IPS DF 6.9 (cell line): ENCODE measurements at regions not wholly inside any gene's neighbourhood (a gene's known extent, or its start where the extent isn't known, plus 50 kb on each side); places are given as distances from the start of the nearest gene placed in this dataset.

Source experiments
- DNase-seq: peaks from one replicate; pipeline ENCODE4 v3.0.0-alpha.2; 2013; ENCODE audit warnings: low read depth, low spot score
- H3K27ac ChIP-seq: one replicate; pipeline ENCODE4 v1.5.1; 2013; ENCODE audit warnings: low read length, control low read depth
- H3K27me3 ChIP-seq: 2 replicates; pipeline ENCODE4 v1.6.1; 2013; ENCODE audit warnings: mild to moderate bottlenecking, low read length; ENCODE audit not compliant: control insufficient read depth, insufficient read depth
- H3K36me3 ChIP-seq: 2 replicates; pipeline ENCODE4 v1.6.1; 2013; ENCODE audit warnings: low read length; ENCODE audit not compliant: control insufficient read depth, insufficient read depth
- H3K4me1 ChIP-seq: 2 replicates; pipeline ENCODE4 v1.6.1; 2013; ENCODE audit warnings: low read length; ENCODE audit not compliant: control insufficient read depth, insufficient read depth
- H3K4me3 ChIP-seq: 2 replicates; pipeline ENCODE4 v1.5.1; 2013; ENCODE audit warnings: mild to moderate bottlenecking, low read length
- H3K9me3 ChIP-seq: 2 replicates; pipeline ENCODE4 v1.6.1; 2013; ENCODE audit warnings: low read length, inconsistent platforms; ENCODE audit not compliant: control insufficient read depth, insufficient read depth
- WGBS: extraction: QIAGEN DNeasy Blood & Tissue Kit; methylation state at CpG from one replicate; pipeline ENCODE4 v1.1.7; 2013; ENCODE audit warnings: mixed read lengths, missing lambda C conversion rate; ENCODE audit not compliant: insufficient read length, insufficient coverage; 5-methylcytosine and 5-hydroxymethylcytosine counted together

DNA sequence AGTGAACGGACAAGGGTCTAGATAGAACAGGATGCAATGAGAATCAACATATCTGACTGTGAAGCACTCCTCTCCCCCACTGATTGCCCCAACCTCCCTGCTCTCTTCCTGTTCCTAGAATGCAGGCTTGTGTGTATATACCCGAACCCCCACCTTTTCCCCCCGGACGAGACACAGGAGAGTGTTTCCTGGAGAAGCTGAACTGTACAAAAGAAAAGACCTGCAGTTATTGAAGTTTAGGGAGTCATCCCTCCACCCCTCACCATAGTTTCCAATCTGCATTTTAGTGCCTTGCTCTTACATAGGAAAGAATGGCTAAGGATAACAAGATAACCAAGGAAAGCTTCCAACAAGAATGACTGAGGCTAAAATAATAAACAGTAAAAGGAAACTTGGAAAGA, 55.5 kb upstream of the PDE10A start:
- no peaks in the 10 kb centered on the region; the same call in 1 of the 2 replicates for H3K4me1 ChIP-seq
- H3K27me3 ChIP-seq: no peaks in the 10 kb centered on the region
- H3K36me3 ChIP-seq: no peaks in the 10 kb centered on the region
- no peak for DNase-seq
- no CpG with 5 or more reads among the region's 4 CpGs for WGBS
- H3K4me3 ChIP-seq: no peak overlapping the region
- no peak overlapping the region for H3K27ac ChIP-seq
- H3K9me3 ChIP-seq: no peaks in the 10 kb centered on the region

DNA sequence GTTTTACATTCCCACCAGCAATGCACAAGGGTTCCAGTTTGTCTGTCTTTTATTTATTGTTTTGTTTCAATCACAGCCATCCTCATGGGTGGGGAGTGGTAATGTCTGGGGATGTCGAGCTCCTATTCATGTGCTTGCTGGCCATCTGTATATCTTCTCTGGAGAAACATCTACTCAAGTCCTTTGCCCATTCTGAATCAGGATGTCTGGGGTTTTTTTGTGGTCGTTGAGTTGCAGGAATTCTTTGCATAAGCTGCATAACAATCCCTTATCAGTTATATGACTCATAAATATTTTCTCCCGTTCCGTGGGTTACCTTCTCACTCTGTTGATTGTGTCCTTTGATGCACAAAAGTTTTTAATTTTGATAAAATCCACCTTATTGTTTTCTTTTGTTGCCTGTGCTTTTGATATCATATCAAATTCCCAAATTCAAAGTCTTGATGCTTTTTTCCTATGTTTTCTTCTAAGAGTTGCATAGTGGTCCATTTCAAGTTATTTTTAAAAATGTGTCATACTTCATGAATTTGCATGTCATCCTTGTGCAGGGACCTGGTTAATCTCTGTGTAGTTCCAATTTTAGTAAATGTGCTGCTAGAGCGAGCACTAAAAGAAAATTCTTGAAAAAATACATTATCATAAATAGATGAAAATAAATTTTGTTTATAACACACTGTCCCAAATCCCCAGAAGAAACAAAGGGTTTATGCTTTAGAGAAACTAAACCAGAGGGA, 54.9 kb upstream of the PDE10A start:
- Histone ChIP-seq H3K4me3 (no peak overlapping the region), H3K4me1 (no peaks in the 10 kb centered on the region; the same call in 1 of the 2 replicates), H3K9me3 (no peaks in the 10 kb centered on the region), H3K36me3 (no peaks in the 10 kb centered on the region), H3K27me3 (no peaks in the 10 kb centered on the region), H3K27ac (no peak overlapping the region)
- no peak for DNase-seq
- no CpG with 5 or more reads among the region's 5 CpGs for WGBS

DNA sequence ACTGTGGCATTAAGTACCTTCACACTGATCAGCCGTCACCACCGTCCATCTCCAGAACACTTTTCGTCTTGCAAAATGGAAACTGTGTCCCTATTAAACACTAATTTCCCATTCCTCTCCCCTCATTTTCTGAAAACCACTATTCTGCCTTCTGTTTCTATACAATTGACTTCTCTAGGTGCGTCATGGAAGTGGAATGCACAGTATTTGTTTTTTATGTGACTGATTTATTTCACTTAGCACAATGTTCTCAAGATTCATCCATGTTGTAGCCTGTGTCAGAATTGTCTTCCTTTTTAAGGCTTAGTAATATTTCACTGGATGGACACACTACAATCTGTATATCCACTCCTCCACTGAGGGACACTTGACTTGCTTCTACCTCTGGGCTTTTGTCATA, 53.8 kb upstream of the PDE10A start:
- DNase-seq: no peak
- Histone ChIP-seq H3K36me3 (no peaks in the 10 kb centered on the region), H3K9me3 (no peaks in the 10 kb centered on the region), H3K4me3 (no peak overlapping the region), H3K27ac (no peak overlapping the region), H3K4me1 (no peaks in the 10 kb centered on the region; the same call in 1 of the 2 replicates), H3K27me3 (no peaks in the 10 kb centered on the region)
- WGBS: no CpG with 5 or more reads among the region's 4 CpGs

DNA sequence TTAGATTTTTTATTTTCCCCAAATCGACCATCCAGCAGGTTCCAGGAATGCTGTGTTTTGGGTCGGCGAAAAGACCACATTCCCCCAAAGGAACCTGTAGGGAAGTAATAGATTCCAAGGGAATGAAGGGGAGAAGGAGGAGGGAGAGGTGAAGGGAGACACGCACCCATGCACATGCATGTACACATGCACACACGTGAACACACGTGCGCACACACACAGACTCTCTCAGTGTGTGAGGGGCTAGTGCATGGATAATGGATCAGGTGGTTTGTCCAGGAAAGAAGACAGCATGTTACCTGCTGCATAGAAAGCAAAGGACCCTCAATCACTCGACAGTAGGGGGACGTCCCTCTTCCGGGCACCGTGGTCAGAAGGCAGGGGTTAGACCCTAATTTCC, 52.4 kb upstream of the PDE10A start:
- H3K4me3 ChIP-seq: no peak overlapping the region
- H3K4me1 ChIP-seq: peaks cover 3% of the 10 kb centered on the region; the same call in 1 of the 2 replicates
- no peaks in the 10 kb centered on the region for H3K36me3 ChIP-seq
- H3K27ac ChIP-seq: no peak overlapping the region
- no peaks in the 10 kb centered on the region for H3K9me3 ChIP-seq
- no CpG with 5 or more reads among the region's 11 CpGs for WGBS
- no peak for DNase-seq
- no peaks in the 10 kb centered on the region for H3K27me3 ChIP-seq

DNA sequence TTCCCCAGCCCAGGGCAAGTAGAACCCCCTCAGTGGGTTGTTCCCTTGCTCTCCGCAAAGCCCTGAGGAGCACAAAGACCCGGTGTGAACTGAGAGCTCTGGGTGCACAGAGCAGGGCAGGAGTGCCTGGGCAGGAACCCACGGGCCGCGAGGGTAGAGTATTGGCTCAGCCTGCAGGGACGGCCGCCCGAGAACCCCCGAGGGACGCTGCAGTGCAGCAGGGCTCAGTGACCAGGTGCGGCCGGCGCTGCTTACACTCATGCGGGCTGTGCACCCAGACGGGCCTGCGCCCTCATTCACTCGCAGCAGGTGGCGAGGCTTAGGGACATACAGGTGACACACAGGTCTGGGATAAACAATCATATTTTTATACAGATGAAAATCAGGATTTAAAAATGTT, 51.9 kb upstream of the PDE10A start:
- Histone ChIP-seq H3K27me3 (no peaks in the 10 kb centered on the region), H3K36me3 (no peaks in the 10 kb centered on the region), H3K4me3 (no peak overlapping the region), H3K9me3 (no peaks in the 10 kb centered on the region), H3K4me1 (peaks cover 3% of the 10 kb centered on the region; the same call in 1 of the 2 replicates), H3K27ac (no peak overlapping the region)
- WGBS: no CpG with 5 or more reads among the region's 18 CpGs
- DNase-seq: no peak

DNA sequence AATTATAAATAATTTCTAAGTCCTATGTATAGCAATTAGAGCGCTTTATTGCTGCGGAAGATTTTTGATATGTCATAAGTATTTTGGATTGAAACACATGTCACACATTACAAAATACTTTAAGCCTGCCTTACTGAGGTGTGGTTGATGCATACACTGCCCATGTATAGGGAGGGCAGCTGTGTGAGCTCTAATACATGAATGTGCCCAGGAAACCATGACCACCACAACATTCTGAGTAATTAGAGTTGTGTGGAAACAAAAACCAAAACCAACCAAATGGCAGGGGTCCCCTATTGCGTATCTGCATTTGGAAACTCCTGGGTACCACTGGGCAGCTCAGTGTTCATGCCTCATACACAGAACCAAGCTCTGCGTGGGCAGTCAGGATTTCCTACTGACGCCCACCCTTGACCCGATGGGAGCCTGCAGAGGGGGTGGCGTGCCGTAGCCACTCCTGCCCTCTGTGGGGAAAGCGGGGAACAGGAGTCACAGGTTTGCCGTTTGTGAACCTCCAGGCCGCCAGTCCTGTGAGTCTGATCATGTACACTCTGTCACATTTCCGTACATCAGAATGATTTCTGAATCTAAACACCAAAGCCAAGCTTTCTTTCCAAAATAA, 50.9 kb upstream of the PDE10A start:
- H3K36me3 ChIP-seq: no peaks in the 10 kb centered on the region
- no peak overlapping the region for H3K27ac ChIP-seq
- no peaks in the 10 kb centered on the region for H3K27me3 ChIP-seq
- H3K4me1 ChIP-seq: peaks cover 3% of the 10 kb centered on the region; the same call in 1 of the 2 replicates
- no peak for DNase-seq
- H3K4me3 ChIP-seq: no peak overlapping the region
- no CpG with 5 or more reads among the region's 12 CpGs for WGBS
- no peaks in the 10 kb centered on the region for H3K9me3 ChIP-seq
